GM19351 (cell line): ENCODE measurements at regions not wholly inside any gene's neighbourhood (a gene's known extent, or its start where the extent isn't known, plus 50 kb on each side); places are given as distances from the start of the nearest gene placed in this dataset.

Experiments used
- ATAC-seq: cut with Tn5 transposase; IDR thresholded peaks from one replicate; pipeline ENCODE4 v1.9.1; 2021; ENCODE audit warnings: mild to moderate bottlenecking, moderate library complexity; ENCODE audit not compliant: unreplicated experiment

GRCh38 chr12:45622210-45622937 is 107.1 kb upstream of the ARID2 start:
- no peak for ATAC-seq

- ATAC-seq, result no peak
Observed at GRCh38 chr12:45623221-45623620, 106.3 kb upstream of the ARID2 start.

- ATAC-seq, result no peak
Observed at GRCh38 chr12:45623940-45624339, 105.6 kb upstream of the ARID2 start.

- no peak for ATAC-seq
Observed at GRCh38 chr12:45626965-45627364, 102.5 kb upstream of the ARID2 start.

- no peak for ATAC-seq
Observed at GRCh38 chr12:45627407-45628069, 102.0 kb upstream of the ARID2 start.

- no peak for ATAC-seq
Observed at GRCh38 chr12:45629292-45629691, 100.2 kb upstream of the ARID2 start.

- no peak for ATAC-seq
Observed at GRCh38 chr12:45633733-45634132, 95.8 kb upstream of the ARID2 start.

GRCh38 chr12:45634273-45634917 is 95.1 kb upstream of the ARID2 start:
- peak; percentile 67 for ATAC-seq

- no peak for ATAC-seq
Observed at GRCh38 chr12:45637242-45637641, 92.3 kb upstream of the ARID2 start.

- ATAC-seq, result no peak
Observed at GRCh38 chr12:45637706-45638105, 91.8 kb upstream of the ARID2 start.

GRCh38 chr12:45638386-45638785 is 91.1 kb upstream of the ARID2 start:
- no peak for ATAC-seq

- no peak for ATAC-seq
Observed at GRCh38 chr12:45644541-45644940, 85.0 kb upstream of the ARID2 start.

- no peak for ATAC-seq
Observed at GRCh38 chr12:45646851-45647581, 82.5 kb upstream of the ARID2 start.

- ATAC-seq, result no peak
Observed at GRCh38 chr12:45648070-45648469, 81.4 kb upstream of the ARID2 start.

GRCh38 chr12:45651029-45651428 is 78.5 kb upstream of the ARID2 start:
- no peak for ATAC-seq

GRCh38 chr12:45654002-45654665 is 75.4 kb upstream of the ARID2 start:
- ATAC-seq, result no peak

- ATAC-seq, result peak; percentile 62
Observed at GRCh38 chr12:45655186-45655585, 74.3 kb upstream of the ARID2 start.

GRCh38 chr12:45655743-45656142 is 73.8 kb upstream of the ARID2 start:
- no peak for ATAC-seq

- no peak for ATAC-seq
Observed at GRCh38 chr12:45658020-45658419, 71.5 kb upstream of the ARID2 start.

- no peak for ATAC-seq
Observed at GRCh38 chr12:45660330-45660729, 69.2 kb upstream of the ARID2 start.

- ATAC-seq, result no peak
Observed at GRCh38 chr12:45663455-45663854, 66.1 kb upstream of the ARID2 start.
